Stromal cell of bone marrow (primary cell): ENCODE measurements at regions not wholly inside any gene's neighbourhood (a gene's known extent, or its start where the extent isn't known, plus 50 kb on each side); places are given as distances from the start of the nearest gene placed in this dataset.
"Not testable (repeated sequence)": the region's sequence is repeated elsewhere in the genome, so short reads cannot be mapped to it uniquely, and the experiment has no call there.

Experiments used
- DNase-seq: peaks from one replicate; pipeline ENCODE4 v3.0.0-alpha.2; 2012; ENCODE audit warnings: low read depth

GRCh38 chr4:159410076-159410777 lies 307.3 kb downstream of the RAPGEF2 start:
- no peak for DNase-seq

GRCh38 chr4:159410891-159411290 lies 308.0 kb downstream of the RAPGEF2 start:
- DNase-seq: no peak

GRCh38 chr4:159413306-159413943 lies 310.5 kb downstream of the RAPGEF2 start:
- DNase-seq: no peak

DNA sequence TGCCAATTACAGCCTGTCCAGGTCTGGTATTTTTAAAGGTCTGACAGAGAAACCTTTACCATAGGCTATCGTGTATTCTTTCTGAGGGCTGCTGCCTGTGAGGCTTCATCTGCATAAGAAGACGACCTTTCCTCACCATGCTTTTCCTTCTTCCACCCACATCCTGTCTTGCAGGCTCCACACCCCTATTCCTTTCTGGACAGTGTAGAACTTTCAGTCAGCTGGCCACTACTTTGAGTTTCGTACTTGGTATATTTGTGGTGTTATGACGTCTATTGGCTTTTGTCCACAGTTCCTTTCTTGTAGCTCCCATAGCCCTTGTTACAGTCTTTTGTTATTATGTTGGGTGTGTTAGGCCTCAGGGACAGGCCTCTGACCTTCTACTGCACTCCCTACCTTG lies 311.4 kb downstream of the RAPGEF2 start:
- DNase-seq: no peak

DNA sequence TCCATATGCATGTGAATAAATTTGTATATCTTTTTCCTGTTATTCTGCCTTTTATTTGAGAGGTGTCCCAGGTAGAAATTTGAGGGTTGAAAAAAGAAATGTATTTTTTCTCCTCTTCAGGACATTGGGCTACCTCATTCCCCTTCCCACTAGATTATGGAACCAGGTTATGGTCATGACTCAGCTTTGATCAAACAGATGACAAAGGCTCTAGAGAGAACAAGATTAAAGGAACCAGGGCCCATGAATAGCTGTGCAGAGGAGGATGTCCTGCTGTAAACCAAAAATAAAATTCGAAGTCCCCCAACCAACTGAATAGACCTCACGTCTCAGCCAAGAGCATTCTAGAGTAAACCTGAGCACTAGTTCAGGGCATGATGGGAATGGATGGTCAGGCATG lies 313.2 kb downstream of the RAPGEF2 start:
- DNase-seq: no peak

- no peak for DNase-seq
These were observed 314.1 kb downstream of the RAPGEF2 start for GRCh38 chr4:159416996-159417395.

DNA sequence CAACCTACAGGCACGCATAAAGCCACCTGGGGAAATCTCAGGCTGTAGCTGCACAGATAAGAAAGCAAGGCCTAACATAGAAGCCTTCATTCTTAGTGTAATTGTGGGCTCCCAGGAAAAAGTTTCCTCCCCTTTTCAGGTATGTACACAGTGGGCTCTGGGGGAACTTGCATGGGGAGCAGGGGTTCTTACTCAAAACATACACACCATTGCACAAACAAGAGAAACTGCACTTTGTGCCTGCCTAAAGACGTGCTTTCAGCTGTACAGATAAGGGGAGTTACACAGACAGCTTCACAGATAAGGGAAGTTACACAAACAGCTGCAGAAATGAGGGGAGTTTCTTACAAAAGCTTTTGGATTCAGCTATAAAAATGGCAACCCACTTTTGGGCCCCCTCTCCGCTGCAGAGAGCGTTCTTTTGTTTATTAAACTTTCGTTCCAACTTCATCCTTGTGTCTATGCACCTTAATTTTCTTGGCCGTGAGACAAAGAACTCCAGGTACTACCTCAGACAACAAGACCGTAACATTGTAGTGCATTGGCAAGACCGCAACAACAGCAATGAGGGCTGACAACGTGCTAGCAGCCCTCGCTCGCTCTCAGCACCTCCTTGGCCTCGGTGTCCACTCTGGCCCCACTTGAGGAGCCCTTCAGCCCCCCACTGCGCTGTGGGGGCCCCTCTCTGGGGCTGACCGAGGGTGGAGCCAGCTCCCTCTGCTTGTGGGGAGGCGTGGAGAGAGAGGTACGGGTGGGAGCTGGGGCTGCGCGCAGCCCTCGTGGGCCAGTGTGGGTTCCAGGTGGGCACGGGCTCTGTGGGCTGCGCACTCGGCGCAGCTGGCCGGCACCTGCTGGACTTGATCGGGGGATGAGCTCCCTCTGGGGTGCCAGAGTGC lies 317.5 kb downstream of the RAPGEF2 start:
- no peak for DNase-seq

DNA sequence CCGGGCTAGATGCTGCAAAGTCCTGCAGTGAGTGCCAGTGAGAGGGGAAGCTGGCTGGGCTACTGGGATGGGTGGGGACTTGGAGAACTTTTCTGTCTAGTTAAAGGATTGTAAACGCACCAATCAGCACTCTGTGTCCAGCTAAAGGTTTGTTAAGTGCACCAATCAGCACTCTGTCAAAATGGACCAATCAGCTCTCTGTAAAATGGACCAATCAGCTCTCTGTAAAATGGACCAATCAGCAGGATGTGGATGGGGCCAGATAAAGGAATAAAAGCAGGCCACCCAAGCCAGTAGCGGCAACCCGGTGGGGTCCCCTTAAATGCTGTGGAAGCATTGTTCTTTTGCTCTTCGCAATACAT lies 318.2 kb downstream of the RAPGEF2 start:
- not testable (repeated sequence) for DNase-seq

- no peak for DNase-seq
These were observed 319.1 kb downstream of the RAPGEF2 start for GRCh38 chr4:159422019-159422418.

GRCh38 chr4:159422626-159423025 lies 319.7 kb downstream of the RAPGEF2 start:
- no peak for DNase-seq

DNA sequence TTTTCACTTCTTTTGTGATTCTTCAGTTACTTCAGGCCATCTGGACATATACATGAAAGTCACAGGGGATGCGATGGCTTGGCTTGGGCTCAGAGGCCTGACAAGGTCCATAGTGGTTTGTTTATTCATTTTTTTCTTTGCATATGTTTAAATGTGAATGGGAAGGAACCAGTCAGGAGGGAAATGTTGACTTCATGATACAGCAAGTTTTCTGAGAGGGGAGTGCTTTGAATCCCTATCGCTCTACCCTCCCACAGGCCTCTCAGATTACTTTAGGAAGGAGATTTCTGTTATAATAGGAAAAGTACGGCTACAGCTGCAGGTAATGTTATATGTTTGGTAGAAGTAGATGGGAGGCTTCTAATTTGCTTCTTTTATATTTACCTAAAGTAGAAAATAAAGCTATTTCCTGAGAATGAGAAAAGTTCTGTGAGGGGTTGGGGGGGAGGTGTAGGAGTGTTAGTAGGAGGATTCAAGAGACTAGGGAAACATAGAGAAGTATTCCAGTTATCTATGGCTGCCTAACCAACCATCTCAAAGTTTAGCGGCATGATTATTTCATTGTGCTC lies 322.9 kb downstream of the RAPGEF2 start:
- no peak for DNase-seq

- DNase-seq: no peak
These were observed 325.4 kb downstream of the RAPGEF2 start for GRCh38 chr4:159428293-159428692.

DNA sequence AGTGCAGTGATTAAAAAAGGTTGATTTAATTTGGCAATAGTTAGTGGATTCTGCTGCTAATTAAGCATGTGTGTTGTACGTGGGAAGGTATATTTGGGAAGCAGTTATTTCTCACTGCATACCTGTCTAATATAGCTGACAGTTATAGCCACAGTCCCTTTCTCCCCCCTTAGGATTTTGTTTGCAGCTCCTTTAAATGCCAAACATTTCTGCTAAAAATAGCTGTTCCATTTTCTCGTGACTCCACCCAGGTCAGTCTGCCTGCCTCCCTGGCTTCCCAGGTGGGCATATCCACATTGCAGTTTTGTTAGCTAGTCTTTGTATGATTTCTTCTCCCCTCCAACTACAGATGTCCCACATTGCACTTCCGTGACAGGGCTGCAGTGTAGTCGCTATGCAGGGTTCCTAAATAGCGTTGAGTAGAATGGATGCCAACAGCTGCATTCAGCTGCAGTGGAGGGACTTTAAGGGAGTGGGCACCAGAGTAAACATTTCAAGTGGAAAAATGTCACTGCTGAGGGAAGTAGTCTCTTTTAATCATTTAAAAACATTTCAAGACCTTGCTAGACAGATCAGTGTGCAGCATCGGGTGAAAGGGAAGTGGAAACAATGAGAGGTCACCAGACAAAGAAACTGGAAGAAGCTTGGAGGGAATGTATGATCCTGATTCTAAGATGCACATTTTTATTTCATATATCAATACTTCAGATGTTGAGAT lies 326.3 kb downstream of the RAPGEF2 start:
- no peak for DNase-seq

- DNase-seq: no peak
These were observed 326.8 kb downstream of the RAPGEF2 start for GRCh38 chr4:159429693-159430035.

GRCh38 chr4:159430896-159431295 lies 328.0 kb downstream of the RAPGEF2 start:
- no peak for DNase-seq

DNA sequence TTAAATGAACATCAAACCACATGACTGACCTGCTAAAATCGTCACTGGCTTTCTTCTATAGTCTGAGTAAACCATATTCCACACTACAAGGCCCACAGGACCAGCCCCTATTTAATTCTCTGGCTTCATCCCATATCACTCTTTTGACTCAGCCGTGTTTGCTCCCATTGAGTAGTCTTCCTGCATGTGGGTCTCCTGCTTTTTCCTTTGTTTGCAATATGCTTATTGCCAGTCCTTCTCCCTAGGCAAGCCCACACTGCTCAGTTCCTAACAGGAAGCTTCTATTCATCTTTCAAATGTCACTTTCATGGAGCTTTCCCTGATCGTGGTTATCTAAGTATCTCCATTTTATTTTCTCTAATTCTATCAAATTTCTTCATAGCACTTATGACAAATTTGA lies 329.6 kb downstream of the RAPGEF2 start:
- no peak for DNase-seq

DNA sequence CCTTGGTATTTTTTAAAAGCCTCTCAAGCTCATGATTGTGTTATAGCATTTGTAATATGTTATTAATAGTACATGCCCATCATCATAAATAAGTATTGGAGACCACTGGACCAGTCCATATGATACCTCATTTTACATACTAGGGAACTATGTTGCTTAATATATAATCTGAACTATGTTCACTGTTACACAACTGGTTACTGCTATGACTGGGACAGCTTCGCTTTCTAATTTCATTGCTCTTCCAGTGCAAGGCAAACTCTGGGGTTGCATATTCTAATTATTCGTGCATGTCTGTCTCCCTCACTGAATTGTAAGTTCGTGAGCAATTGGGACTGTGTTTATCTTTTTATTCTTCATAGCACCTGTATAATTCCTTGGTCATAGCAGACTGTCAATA lies 330.5 kb downstream of the RAPGEF2 start:
- DNase-seq: no peak

DNA sequence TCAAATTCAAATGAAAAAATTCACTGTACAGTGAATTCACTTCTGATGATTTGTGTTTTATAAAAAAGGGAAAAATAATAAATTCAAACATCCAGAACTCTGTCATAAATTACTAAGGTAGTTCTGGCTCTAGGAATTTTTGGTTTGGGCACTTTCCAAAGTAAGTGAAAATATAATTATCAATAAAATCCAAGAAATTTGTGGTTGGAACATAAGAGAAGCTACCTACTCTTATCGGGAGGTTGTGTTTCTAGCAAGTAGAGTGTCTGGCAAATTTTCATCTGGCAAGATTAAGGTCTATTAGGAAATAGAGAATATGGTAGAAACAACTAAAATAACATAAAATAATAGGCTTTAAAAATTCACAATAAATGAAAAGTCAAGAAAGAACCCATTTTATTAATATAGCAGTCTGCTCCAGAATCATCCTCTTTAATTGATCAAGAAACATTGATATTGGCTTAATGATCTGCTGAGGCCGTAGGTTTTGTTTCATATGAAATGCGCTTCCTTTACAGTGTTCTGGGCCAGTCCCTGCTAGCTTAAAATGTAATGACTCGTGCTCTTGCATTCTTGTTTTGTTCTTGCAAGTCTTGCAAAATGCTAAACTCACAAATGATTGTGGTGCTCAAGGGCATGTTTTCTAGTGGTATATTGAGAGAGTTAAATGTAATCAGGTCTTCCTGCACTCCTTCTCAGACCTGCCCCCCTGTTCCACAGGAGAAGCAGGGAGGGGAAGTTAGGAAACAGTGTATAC lies 331.4 kb downstream of the RAPGEF2 start:
- no peak for DNase-seq

DNA sequence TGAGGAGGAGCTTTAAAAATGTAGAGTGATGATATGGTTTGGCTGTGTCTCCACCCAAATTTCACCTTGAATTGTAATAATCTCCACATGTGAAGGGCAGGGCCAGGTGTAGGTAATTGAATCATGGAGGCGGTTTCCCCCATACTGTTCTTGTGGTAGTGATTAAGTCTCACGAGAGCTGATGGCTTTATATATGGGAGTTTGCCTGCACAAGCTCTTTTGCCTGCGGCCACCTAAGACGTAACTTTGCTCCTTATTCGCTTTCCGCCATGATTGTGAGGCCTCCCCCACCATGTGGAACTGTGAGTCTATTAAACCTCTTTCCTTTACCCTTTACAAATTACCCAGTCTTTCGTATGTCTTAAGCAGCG lies 332.0 kb downstream of the RAPGEF2 start:
- no peak for DNase-seq

DNA sequence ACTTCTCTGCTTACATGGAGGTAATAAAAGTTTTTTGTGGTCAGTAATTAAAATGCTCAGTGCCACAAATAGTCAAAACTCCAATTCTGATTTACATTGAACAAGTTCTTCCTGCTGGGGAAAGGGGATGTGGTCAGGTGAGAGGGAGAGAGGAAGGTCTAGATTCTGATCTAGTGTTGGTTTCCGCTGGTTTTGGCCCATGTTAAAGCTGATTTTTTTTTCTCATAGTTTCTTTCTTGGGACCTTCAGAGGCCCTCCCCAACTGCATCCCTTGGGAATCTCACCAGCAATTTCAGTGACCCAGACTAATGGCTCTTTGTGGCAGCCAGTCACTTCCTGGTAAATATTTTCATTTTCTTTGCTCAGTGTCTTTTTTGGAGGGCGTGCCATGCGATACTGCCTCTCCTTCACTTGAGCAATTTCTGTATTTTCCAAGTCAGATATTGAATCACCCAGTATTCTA lies 332.7 kb downstream of the RAPGEF2 start:
- DNase-seq: no peak

GRCh38 chr4:159443975-159444374 lies 341.1 kb downstream of the RAPGEF2 start:
- no peak for DNase-seq
